A549 (cell line): ENCODE measurements at regions not wholly inside any gene's neighbourhood (a gene's known extent, or its start where the extent isn't known, plus 50 kb on each side); places are given as distances from the start of the nearest gene placed in this dataset.

Experiments used
- ATAC-seq, 2 experiments: fragments of 200-7000 bp in 1 of 2; fragments of >200 bp in 1 of 2; cut with Nextera tagmentation in 1 of 2; cut with Tn5 transposase in 1 of 2; 3 replicates each; pipeline versions ENCODE4 v1.8.0 to v1.9.1; 2018 to 2020; ENCODE audit warnings: mild to moderate bottlenecking in 1 of 2, moderate library complexity in 1 of 2
- CTCF ChIA-PET: fragments of 300-600 bp; sonication (Branson Sonifier 250); formaldehyde crosslinking; extraction: SDS; loops from one replicate; lab custom pipeline; 2021; ENCODE audit warnings: antibody characterized with exemption, inconsistent platforms; lab: Yijun Ruan, JAX
- POLR2A ChIA-PET: fragments of 350-600 bp; formaldehyde crosslinking; extraction: SDS; loops from one replicate; lab custom pipeline; 2021; ENCODE audit warnings: antibody characterized with exemption, inconsistent platforms; lab: Yijun Ruan, JAX
- DNase-seq, 2 experiments: peaks; one replicate each; pipeline versions ENCODE4 v3.0.0 to v3.0.0-alpha.2; 2011 to 2016; ENCODE audit warnings: low read depth in 1 of 2, low spot score in 1 of 2
- FAIRE-seq: peaks from 2 replicates; lab custom pipeline; 2011; peaks lifted over from hg19 to GRCh38; lab: Jason Lieb, UNC
- H3K27ac ChIP-seq, 2 experiments: fragments of >200 bp; sonication (Bioruptor Twin); formaldehyde crosslinking; 3 replicates each; pipeline ENCODE4 v1.5.1; 2016 to 2017
- H3K4me1 ChIP-seq: fragments of >200 bp; sonication (Bioruptor Twin); formaldehyde crosslinking; 3 replicates; pipeline ENCODE4 v1.6.1; 2016
- H3K4me2 ChIP-seq: fragments of >200 bp; sonication (Bioruptor Twin); formaldehyde crosslinking; 3 replicates; pipeline ENCODE4 v1.6.1; 2016
- H3K4me3 ChIP-seq: fragments of >200 bp; sonication (Bioruptor Twin); formaldehyde crosslinking; 3 replicates; pipeline ENCODE4 v1.5.1; 2016
- H3K9me3 ChIP-seq: fragments of >200 bp; sonication (Bioruptor Twin); formaldehyde crosslinking; 3 replicates; pipeline ENCODE4 v1.6.1; 2016
- BHLHE40 ChIP-seq: IDR thresholded peaks from 2 replicates; pipeline ENCODE4 v1.6.1; 2012; ENCODE audit warnings: low read depth, low read length, inconsistent platforms
- CBX2 ChIP-seq: fragments of 200-600 bp; sonication (generic); IDR thresholded peaks from 2 replicates; pipeline ENCODE4 v1.6.1; 2016; ENCODE audit warnings: low read depth, mild to moderate bottlenecking, borderline replicate concordance
- CBX8 ChIP-seq: fragments of 200-600 bp; sonication (generic); IDR thresholded peaks from 2 replicates; pipeline ENCODE4 v1.6.1; 2016
- CHD2 ChIP-seq: fragments of 150-350 bp; IDR thresholded peaks from 2 replicates; pipeline ENCODE4 v1.6.1; 2014; ENCODE audit warnings: low read length; ENCODE audit not compliant: partially characterized antibody
- CHD4 ChIP-seq: fragments of 200-600 bp; sonication (generic); IDR thresholded peaks from 2 replicates; pipeline ENCODE4 v1.6.1; 2016; ENCODE audit warnings: antibody characterized with exemption, mild to moderate bottlenecking, borderline replicate concordance
- FOSB ChIP-seq: fragments of 250-450 bp; sonication (Bioruptor Pico); IDR thresholded peaks from 2 replicates; pipeline ENCODE4 v1.5.0; 2020; ENCODE audit warnings: mild to moderate bottlenecking, moderate library complexity
- GATA3 ChIP-seq: IDR thresholded peaks from 2 replicates; pipeline ENCODE4 v1.6.1; 2012; ENCODE audit warnings: borderline replicate concordance
- HOXA7 ChIP-seq: fragments of 250-450 bp; sonication (Bioruptor Pico); IDR thresholded peaks from 2 replicates; pipeline ENCODE4 v1.5.0; 2020; ENCODE audit warnings: mild to moderate bottlenecking, moderate library complexity
- JUNB ChIP-seq: fragments of >200 bp; sonication (Bioruptor Twin); formaldehyde crosslinking; IDR thresholded peaks from 2 replicates; pipeline ENCODE4 v1.6.1; 2016
- MAZ ChIP-seq: fragments of 150-350 bp; IDR thresholded peaks from 2 replicates; pipeline ENCODE4 v1.6.1; 2014; ENCODE audit warnings: antibody characterized with exemption, low read depth, low read length, borderline replicate concordance
- MYC ChIP-seq: IDR thresholded peaks from 2 replicates; pipeline ENCODE4 v1.6.1; 2012; ENCODE audit warnings: mild to moderate bottlenecking, inconsistent platforms, low read length, improper control_type of control experiment, borderline replicate concordance
- NFE2L2 ChIP-seq: fragments of 150-350 bp; conservative IDR thresholded peaks from 2 replicates; pipeline ENCODE4 v1.6.1; 2014; ENCODE audit warnings: low read length
- POLR2A ChIP-seq: IDR thresholded peaks from 2 replicates; pipeline ENCODE4 v1.6.1; 2012; ENCODE audit warnings: mild to moderate bottlenecking, low read length
- POLR2AphosphoS2 ChIP-seq: conservative IDR thresholded peaks from 2 replicates; pipeline ENCODE4 v1.6.1; 2012; ENCODE audit warnings: low read length, improper control_type of control experiment, inconsistent platforms
- RCOR1 ChIP-seq: fragments of 150-350 bp; IDR thresholded peaks from 2 replicates; pipeline ENCODE4 v1.6.1; 2014; ENCODE audit warnings: antibody characterized with exemption, low read length, low read depth
- RNF2 ChIP-seq: fragments of 200-600 bp; sonication (generic); IDR thresholded peaks from 2 replicates; pipeline ENCODE4 v1.6.1; 2016; ENCODE audit warnings: low read depth, mild to moderate bottlenecking, antibody characterized with exemption, moderate library complexity, borderline replicate concordance
- SMC3 ChIP-seq: fragments of >200 bp; sonication (Bioruptor Twin); formaldehyde crosslinking; IDR thresholded peaks from 3 replicates; pipeline ENCODE4 v1.6.1; 2018; ENCODE audit warnings: inconsistent platforms
- SREBF2 ChIP-seq: fragments of 450-650 bp; IDR thresholded peaks from 2 replicates; pipeline ENCODE4 v1.6.1; 2014; ENCODE audit warnings: mild to moderate bottlenecking, moderate library complexity
- TFCP2L1 ChIP-seq: fragments of 250-450 bp; sonication (Bioruptor Pico); IDR thresholded peaks from 2 replicates; pipeline ENCODE4 v1.5.0; 2021; ENCODE audit warnings: mild to moderate bottlenecking
- WGBS: methylation state at CpG from one replicate; pipeline ENCODE4 v1.1.6; 2017; ENCODE audit errors: missing lambda C conversion rate; 5-methylcytosine and 5-hydroxymethylcytosine counted together
- TF ChIP-seq, protein P1 (sequence below): fragments of 450-650 bp; IDR thresholded peaks from 2 replicates; pipeline ENCODE4 v1.6.1; 2014; ENCODE audit warnings: antibody characterized with exemption
- TF ChIP-seq, protein P2 (sequence below): fragments of 250-450 bp; sonication (Bioruptor Pico); IDR thresholded peaks from 2 replicates; pipeline ENCODE4 v1.5.0; 2021; ENCODE audit warnings: mild to moderate bottlenecking, moderate library complexity, borderline replicate concordance
- TF ChIP-seq, protein P3 (sequence below): fragments of 200-600 bp; sonication (generic); IDR thresholded peaks from 2 replicates; pipeline ENCODE4 v1.6.1; 2016; ENCODE audit warnings: antibody characterized with exemption, mild to moderate bottlenecking, moderate library complexity

DNA sequence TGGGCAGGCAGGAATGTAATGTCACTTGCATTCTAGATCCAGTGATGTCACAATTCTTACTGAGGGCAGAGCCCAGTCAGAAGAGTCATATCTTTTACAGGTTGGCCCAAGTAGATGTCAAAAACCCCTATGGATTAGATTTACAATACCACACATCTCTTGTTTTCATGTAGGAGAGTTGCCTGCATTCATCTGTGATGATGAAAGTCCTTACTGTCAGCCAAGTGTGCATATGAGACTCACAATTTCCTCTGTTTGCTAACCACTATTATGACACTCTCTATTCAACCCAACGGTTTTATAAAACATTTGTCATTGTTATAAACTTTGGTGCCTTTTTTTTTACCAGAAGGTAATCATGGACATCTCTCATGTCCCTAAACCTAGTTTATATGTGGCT is 898.8 kb upstream of the AMELY start:
- H3K27ac ChIP-seq: no peak overlapping the region
- WGBS: 0% methylated on average over 1 of the region's 1 CpG
- FAIRE-seq (no peak), ATAC-seq (no peak), DNase-seq (no peak)
- H3K4me1 ChIP-seq: no peaks in the 10 kb centered on the region
- TF ChIP-seq RNF2 (no peak), BHLHE40 (no peak), SREBF2 (no peak), SMC3 (no peak), CBX2 (no peak), HOXA7 (no peak), MYC (no peak), POLR2A (no peak), FOSB (CRISPR knock-in tag) (no peak), POLR2AphosphoS2 (no peak), CBX8 (no peak)
- TF ChIP-seq, protein P1, sequence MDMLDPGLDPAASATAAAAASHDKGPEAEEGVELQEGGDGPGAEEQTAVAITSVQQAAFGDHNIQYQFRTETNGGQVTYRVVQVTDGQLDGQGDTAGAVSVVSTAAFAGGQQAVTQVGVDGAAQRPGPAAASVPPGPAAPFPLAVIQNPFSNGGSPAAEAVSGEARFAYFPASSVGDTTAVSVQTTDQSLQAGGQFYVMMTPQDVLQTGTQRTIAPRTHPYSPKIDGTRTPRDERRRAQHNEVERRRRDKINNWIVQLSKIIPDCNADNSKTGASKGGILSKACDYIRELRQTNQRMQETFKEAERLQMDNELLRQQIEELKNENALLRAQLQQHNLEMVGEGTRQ: no peak
- TF ChIP-seq, protein P2, sequence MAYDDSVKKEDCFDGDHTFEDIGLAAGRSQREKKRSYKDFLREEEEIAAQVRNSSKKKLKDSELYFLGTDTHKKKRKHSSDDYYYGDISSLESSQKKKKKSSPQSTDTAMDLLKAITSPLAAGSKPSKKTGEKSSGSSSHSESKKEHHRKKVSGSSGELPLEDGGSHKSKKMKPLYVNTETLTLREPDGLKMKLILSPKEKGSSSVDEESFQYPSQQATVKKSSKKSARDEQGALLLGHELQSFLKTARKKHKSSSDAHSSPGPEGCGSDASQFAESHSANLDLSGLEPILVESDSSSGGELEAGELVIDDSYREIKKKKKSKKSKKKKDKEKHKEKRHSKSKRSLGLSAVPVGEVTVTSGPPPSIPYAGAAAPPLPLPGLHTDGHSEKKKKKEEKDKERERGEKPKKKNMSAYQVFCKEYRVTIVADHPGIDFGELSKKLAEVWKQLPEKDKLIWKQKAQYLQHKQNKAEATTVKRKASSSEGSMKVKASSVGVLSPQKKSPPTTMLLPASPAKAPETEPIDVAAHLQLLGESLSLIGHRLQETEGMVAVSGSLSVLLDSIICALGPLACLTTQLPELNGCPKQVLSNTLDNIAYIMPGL (CRISPR knock-in tag): no peak
- H3K4me2 ChIP-seq: no peak overlapping the region
- no peaks in the 10 kb centered on the region for H3K9me3 ChIP-seq
- no peak overlapping the region for H3K4me3 ChIP-seq
- CTCF ChIA-PET: no interaction called here
- POLR2A ChIA-PET: no interaction called here

DNA sequence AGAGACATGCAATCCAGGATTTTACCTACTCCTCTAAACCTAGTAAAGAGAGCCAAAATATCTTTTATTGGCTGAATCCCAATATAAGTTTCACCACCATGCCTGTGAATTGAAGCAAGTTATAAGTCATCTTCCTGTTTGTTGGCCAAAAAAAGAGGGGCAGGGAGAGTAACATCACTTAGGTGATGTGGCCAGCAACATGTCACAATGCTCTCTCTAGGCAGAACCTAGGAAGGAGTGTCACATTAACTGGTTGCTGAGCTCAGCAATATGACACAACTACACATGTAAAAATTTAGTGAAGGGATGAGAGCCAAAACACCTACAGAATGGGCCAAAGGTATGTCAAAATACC is 895.9 kb upstream of the AMELY start:
- no peaks in the 10 kb centered on the region for H3K4me1 ChIP-seq
- no peak overlapping the region for H3K27ac ChIP-seq
- POLR2A ChIA-PET: no interaction called here
- TF ChIP-seq MAZ (no peak), HOXA7 (no peak), BHLHE40 (no peak), CHD2 (no peak), NFE2L2 (no peak), TFCP2L1 (CRISPR knock-in tag) (no peak), CHD4 (no peak), GATA3 (no peak), JUNB (no peak), RCOR1 (no peak)
- TF ChIP-seq, protein P3, sequence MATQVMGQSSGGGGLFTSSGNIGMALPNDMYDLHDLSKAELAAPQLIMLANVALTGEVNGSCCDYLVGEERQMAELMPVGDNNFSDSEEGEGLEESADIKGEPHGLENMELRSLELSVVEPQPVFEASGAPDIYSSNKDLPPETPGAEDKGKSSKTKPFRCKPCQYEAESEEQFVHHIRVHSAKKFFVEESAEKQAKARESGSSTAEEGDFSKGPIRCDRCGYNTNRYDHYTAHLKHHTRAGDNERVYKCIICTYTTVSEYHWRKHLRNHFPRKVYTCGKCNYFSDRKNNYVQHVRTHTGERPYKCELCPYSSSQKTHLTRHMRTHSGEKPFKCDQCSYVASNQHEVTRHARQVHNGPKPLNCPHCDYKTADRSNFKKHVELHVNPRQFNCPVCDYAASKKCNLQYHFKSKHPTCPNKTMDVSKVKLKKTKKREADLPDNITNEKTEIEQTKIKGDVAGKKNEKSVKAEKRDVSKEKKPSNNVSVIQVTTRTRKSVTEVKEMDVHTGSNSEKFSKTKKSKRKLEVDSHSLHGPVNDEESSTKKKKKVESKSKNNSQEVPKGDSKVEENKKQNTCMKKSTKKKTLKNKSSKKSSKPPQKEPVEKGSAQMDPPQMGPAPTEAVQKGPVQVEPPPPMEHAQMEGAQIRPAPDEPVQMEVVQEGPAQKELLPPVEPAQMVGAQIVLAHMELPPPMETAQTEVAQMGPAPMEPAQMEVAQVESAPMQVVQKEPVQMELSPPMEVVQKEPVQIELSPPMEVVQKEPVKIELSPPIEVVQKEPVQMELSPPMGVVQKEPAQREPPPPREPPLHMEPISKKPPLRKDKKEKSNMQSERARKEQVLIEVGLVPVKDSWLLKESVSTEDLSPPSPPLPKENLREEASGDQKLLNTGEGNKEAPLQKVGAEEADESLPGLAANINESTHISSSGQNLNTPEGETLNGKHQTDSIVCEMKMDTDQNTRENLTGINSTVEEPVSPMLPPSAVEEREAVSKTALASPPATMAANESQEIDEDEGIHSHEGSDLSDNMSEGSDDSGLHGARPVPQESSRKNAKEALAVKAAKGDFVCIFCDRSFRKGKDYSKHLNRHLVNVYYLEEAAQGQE: no peak
- TF ChIP-seq, protein P2 (CRISPR knock-in tag): no peak
- CTCF ChIA-PET: no interaction called here
- H3K9me3 ChIP-seq: no peaks in the 10 kb centered on the region
- ATAC-seq: no peak
- no peak overlapping the region for H3K4me2 ChIP-seq
- no peak for DNase-seq
- no peak overlapping the region for H3K4me3 ChIP-seq
- no peak for FAIRE-seq
